GM12865 (cell line): ENCODE measurements at regions not wholly inside any gene's neighbourhood (a gene's known extent, or its start where the extent isn't known, plus 50 kb on each side); places are given as distances from the start of the nearest gene placed in this dataset.

ENCODE experiments used
- DNase-seq: peaks from one replicate; pipeline ENCODE4 v3.0.0; 2010; ENCODE audit warnings: low read depth
- H3K4me3 ChIP-seq: 2 replicates; pipeline ENCODE4 v1.5.1; 2011; ENCODE audit warnings: mild to moderate bottlenecking, low read depth, low read length, control low read depth
- CTCF ChIP-seq: IDR thresholded peaks from 2 replicates; pipeline ENCODE4 v1.5.1; 2011; ENCODE audit warnings: low read length, control low read depth, low read depth, inconsistent platforms; ENCODE audit not compliant: insufficient read depth; ENCODE audit errors: missing control alignments

GRCh38 chr7:108848486-108848885 lies 278.8 kb downstream of the DNAJB9 start:
- H3K4me3 ChIP-seq, result no peak overlapping the region
- TF ChIP-seq CTCF, result no peak
- no peak for DNase-seq

- no peak for DNase-seq
- no peak for TF ChIP-seq CTCF
- H3K4me3 ChIP-seq, result no peak overlapping the region
These were observed 290.9 kb downstream of the DNAJB9 start for GRCh38 chr7:108860615-108861014.

GRCh38 chr7:108861071-108861470 lies 291.4 kb downstream of the DNAJB9 start:
- no peak for DNase-seq
- no peak overlapping the region for H3K4me3 ChIP-seq
- TF ChIP-seq CTCF, result no peak

- no peak for TF ChIP-seq CTCF
- no peak for DNase-seq
- no peak overlapping the region for H3K4me3 ChIP-seq
These were observed 293.7 kb downstream of the DNAJB9 start for GRCh38 chr7:108863227-108863848.

- no peak for DNase-seq
- no peak overlapping the region for H3K4me3 ChIP-seq
- no peak for TF ChIP-seq CTCF
These were observed 299.4 kb downstream of the DNAJB9 start for GRCh38 chr7:108869070-108869469.

GRCh38 chr7:108875139-108875538 lies 305.5 kb downstream of the DNAJB9 start:
- peak; percentile 59 for DNase-seq
- no peak overlapping the region for H3K4me3 ChIP-seq
- TF ChIP-seq CTCF, result peak; percentile 44

- TF ChIP-seq CTCF, result no peak
- no peak overlapping the region for H3K4me3 ChIP-seq
- no peak for DNase-seq
These were observed 321.2 kb downstream of the DNAJB9 start for GRCh38 chr7:108890862-108891261.
